ENCODE measurements at regions not wholly inside any gene's neighbourhood (a gene's known extent, or its start where the extent isn't known, plus 50 kb on each side); places are given as distances from the start of the nearest gene placed in this dataset.

- no peaks in the 10 kb centered on the region for H3K9me3 ChIP-seq (ENCODE audit: low read depth)
- H3K4me3 ChIP-seq = no peak overlapping the region
- no peak for TF ChIP-seq CTCF (IDR thresholded peaks at IDR 0.05; ENCODE audit: low read depth, low read length)
- H3K27me3 ChIP-seq = no peaks in the 10 kb centered on the region
- peak in 1 of 2 donors; percentile 52 for DNase-seq (ENCODE audit: low read depth in 1 of 2, low spot score in 1 of 2)
- H3K4me1 ChIP-seq (ENCODE audit: low read depth) = no peaks in the 10 kb centered on the region
- H3K36me3 ChIP-seq = no peaks in the 10 kb centered on the region
- no peak overlapping the region for H3K27ac ChIP-seq
Measured at GRCh38 chr2:12605936-12606335, 110.8 kb upstream of the TRIB2 start.

GRCh38 chr2:12606472-12607000 lies 110.2 kb upstream of the TRIB2 start:
- peak; percentile 34 for TF ChIP-seq CTCF (IDR thresholded peaks at IDR 0.05; ENCODE audit: low read depth, low read length)
- H3K27me3 ChIP-seq = no peaks in the 10 kb centered on the region
- no peak overlapping the region for H3K27ac ChIP-seq
- H3K4me1 ChIP-seq (ENCODE audit: low read depth) = no peaks in the 10 kb centered on the region
- H3K9me3 ChIP-seq (ENCODE audit: low read depth) = no peaks in the 10 kb centered on the region
- peak; percentile 27 to 66 for DNase-seq (ENCODE audit: low read depth in 1 of 2, low spot score in 1 of 2)
- H3K36me3 ChIP-seq = no peaks in the 10 kb centered on the region
- H3K4me3 ChIP-seq = no peak overlapping the region

GRCh38 chr2:12607971-12608370 lies 108.8 kb upstream of the TRIB2 start:
- Histone ChIP-seq H3K4me3 (no peak overlapping the region), H3K36me3 (no peaks in the 10 kb centered on the region), H3K27me3 (no peaks in the 10 kb centered on the region), H3K4me1 (ENCODE audit: low read depth) (no peaks in the 10 kb centered on the region), H3K9me3 (ENCODE audit: low read depth) (no peaks in the 10 kb centered on the region), H3K27ac (no peak overlapping the region)
- TF ChIP-seq CTCF (IDR thresholded peaks at IDR 0.05; ENCODE audit: low read depth, low read length) = no peak
- DNase-seq (ENCODE audit: low read depth in 1 of 2, low spot score in 1 of 2) = no peak

GRCh38 chr2:12610314-12610713 lies 106.4 kb upstream of the TRIB2 start:
- no peak for TF ChIP-seq CTCF (IDR thresholded peaks at IDR 0.05; ENCODE audit: low read depth, low read length)
- H3K4me1 ChIP-seq (ENCODE audit: low read depth) = no peaks in the 10 kb centered on the region
- H3K9me3 ChIP-seq (ENCODE audit: low read depth) = no peaks in the 10 kb centered on the region
- H3K36me3 ChIP-seq = no peaks in the 10 kb centered on the region
- no peak for DNase-seq (ENCODE audit: low read depth in 1 of 2, low spot score in 1 of 2)
- H3K27me3 ChIP-seq = no peaks in the 10 kb centered on the region
- H3K4me3 ChIP-seq = no peak overlapping the region
- H3K27ac ChIP-seq = no peak overlapping the region

- no peak for DNase-seq (ENCODE audit: low read depth in 1 of 2, low spot score in 1 of 2)
- Histone ChIP-seq H3K9me3 (ENCODE audit: low read depth) (no peaks in the 10 kb centered on the region), H3K27ac (no peak overlapping the region), H3K4me1 (ENCODE audit: low read depth) (no peaks in the 10 kb centered on the region), H3K36me3 (no peaks in the 10 kb centered on the region), H3K27me3 (no peaks in the 10 kb centered on the region), H3K4me3 (no peak overlapping the region)
- TF ChIP-seq CTCF (IDR thresholded peaks at IDR 0.05; ENCODE audit: low read depth, low read length) = no peak
Measured at GRCh38 chr2:12612168-12612567, 104.6 kb upstream of the TRIB2 start.

GRCh38 chr2:12612671-12613070 lies 104.1 kb upstream of the TRIB2 start:
- TF ChIP-seq CTCF (IDR thresholded peaks at IDR 0.05; ENCODE audit: low read depth, low read length) = no peak
- Histone ChIP-seq H3K4me3 (no peak overlapping the region), H3K9me3 (ENCODE audit: low read depth) (no peaks in the 10 kb centered on the region), H3K27ac (no peak overlapping the region), H3K27me3 (no peaks in the 10 kb centered on the region), H3K36me3 (no peaks in the 10 kb centered on the region), H3K4me1 (ENCODE audit: low read depth) (no peaks in the 10 kb centered on the region)
- DNase-seq (ENCODE audit: low read depth in 1 of 2, low spot score in 1 of 2) = no peak

Data from cardiac muscle cell (in vitro differentiated cells and primary cell).